HepG2 (cell line): ENCODE measurements at regions not wholly inside any gene's neighbourhood (a gene's known extent, or its start where the extent isn't known, plus 50 kb on each side); places are given as distances from the start of the nearest gene placed in this dataset.

Source experiments
- ATAC-seq: fragments of 200-7000 bp; cut with Tn5 transposase; 3 replicates; pipeline ENCODE4 v1.9.1; 2020; ENCODE audit warnings: mild to moderate bottlenecking, moderate library complexity
- BruUV-seq: library from RNA; stranded (reverse); fragments of 400-500 nt; replicated peaks from 2 replicates; lab custom pipeline; 2021; lab: Mats Ljungman, UMichigan
- CTCF ChIA-PET: fragments of 300-600 bp; formaldehyde crosslinking; extraction: SDS; loops from one replicate; lab custom pipeline; 2021; ENCODE audit warnings: low total read pairs, inconsistent platforms, low intra/inter-chr PET ratio; lab: Yijun Ruan, JAX
- POLR2A ChIA-PET: fragments of 350-600 bp; sonication (Branson Sonifier 250); formaldehyde crosslinking; loops from one replicate; lab custom pipeline; 2020; ENCODE audit warnings: antibody characterized with exemption, inconsistent platforms; lab: Yijun Ruan, JAX
- DNase-seq: peaks from one replicate; pipeline ENCODE4 v3.0.0-alpha.2; 2015; ENCODE audit warnings: low spot score
- FAIRE-seq: peaks from 3 replicates; lab custom pipeline; 2011; peaks lifted over from hg19 to GRCh38; lab: Jason Lieb, UNC
- H2AFZ ChIP-seq: one replicate; pipeline ENCODE4 v1.6.1; 2011; ENCODE audit warnings: low read length, inconsistent platforms
- H3K27ac ChIP-seq: fragments of 300-600 bp; 3 replicates; pipeline ENCODE4 v1.8.0; 2011; ENCODE audit warnings: mixed run types, mild to moderate bottlenecking, mixed read lengths, low read length, inconsistent platforms; ENCODE audit not compliant: insufficient read depth; ENCODE audit errors: extremely low read length
- H3K27me3 ChIP-seq, 2 experiments: fragments of 200-600 bp in 1 of 2; 2 replicates in 1 of 2; 3 replicates in 1 of 2; pipeline versions ENCODE4 v1.6.0 to v1.8.0; 2011; ENCODE audit warnings: low read length in 2 of 2, mild to moderate bottlenecking in 2 of 2, moderate library complexity in 2 of 2, inconsistent platforms in 1 of 2; ENCODE audit not compliant: insufficient read depth in 2 of 2, control insufficient read depth in 1 of 2
- H3K36me3 ChIP-seq, 2 experiments: fragments of 200-600 bp in 1 of 2; replicated peaks in 1 of 2; 2 replicates in 1 of 2; 3 replicates in 1 of 2; pipeline versions ENCODE4 v1.5.1 to v1.8.0; 2011; ENCODE audit warnings: low read length in 2 of 2, inconsistent platforms in 1 of 2; ENCODE audit not compliant: insufficient read depth in 2 of 2, control insufficient read depth in 1 of 2
- H3K4me1 ChIP-seq: 2 replicates; pipeline ENCODE4 v1.5.1; 2012; ENCODE audit warnings: low read length, inconsistent platforms; ENCODE audit not compliant: insufficient read depth
- H3K4me2 ChIP-seq: 2 replicates; pipeline ENCODE4 v1.6.0; 2011; ENCODE audit warnings: low read depth, low read length, inconsistent platforms
- H3K4me3 ChIP-seq, 3 experiments: fragments of 200-600 bp in 1 of 3; sonication (generic), shearing (Covaris generic) in 1 of 3; replicated peaks in 1 of 3; 2 replicates each; pipeline ENCODE4 v1.5.1; 2011 to 2016; ENCODE audit warnings: low read length in 3 of 3, inconsistent platforms in 2 of 3, low read depth in 2 of 3, mild to moderate bottlenecking in 2 of 3, control low read depth in 1 of 3, mixed read lengths in 1 of 3; ENCODE audit not compliant: insufficient read depth in 1 of 3
- H3K79me2 ChIP-seq: one replicate; pipeline ENCODE4 v1.6.1; 2011; ENCODE audit warnings: low read length, inconsistent platforms; ENCODE audit not compliant: insufficient read depth
- H3K9ac ChIP-seq: 2 replicates; pipeline ENCODE4 v1.6.0; 2011; ENCODE audit warnings: mild to moderate bottlenecking, low read depth, low read length, inconsistent platforms; ENCODE audit not compliant: insufficient read depth
- H3K9me3 ChIP-seq: 2 replicates; pipeline ENCODE4 v1.5.1; 2012; ENCODE audit warnings: mild to moderate bottlenecking, low read length
- H4K20me1 ChIP-seq: 2 replicates; pipeline ENCODE4 v1.6.0; 2011; ENCODE audit warnings: inconsistent platforms, mild to moderate bottlenecking, low read length, moderate library complexity; ENCODE audit not compliant: insufficient read depth
- ISL2 ChIP-seq: sonication (generic); formaldehyde crosslinking; IDR thresholded peaks from 2 replicates; pipeline ENCODE4 v1.5.0; 2020; ENCODE audit warnings: missing genetic modification reagents
- KDM2A ChIP-seq: sonication (generic); formaldehyde crosslinking; IDR thresholded peaks from 2 replicates; pipeline ENCODE4 v1.4.0; 2020; ENCODE audit warnings: low read depth, missing genetic modification reagents, borderline replicate concordance
- NFRKB ChIP-seq: fragments of 450-650 bp; IDR thresholded peaks from 2 replicates; pipeline ENCODE4 v1.6.1; 2017
- SIX4 ChIP-seq: sonication (generic); formaldehyde crosslinking; IDR thresholded peaks from 2 replicates; pipeline ENCODE4 v1.4.0; 2020; ENCODE audit warnings: missing genetic modification reagents
- SMAD1 ChIP-seq: sonication (generic); formaldehyde crosslinking; IDR thresholded peaks from 2 replicates; pipeline ENCODE4 v1.4.0; 2020; ENCODE audit warnings: missing genetic modification reagents, low read depth, mild to moderate bottlenecking, borderline replicate concordance
- ZBTB42 ChIP-seq: sonication (generic); formaldehyde crosslinking; IDR thresholded peaks from 2 replicates; pipeline ENCODE4 v1.5.0; 2020; ENCODE audit warnings: mild to moderate bottlenecking, missing genetic modification reagents
- ZMYM4 ChIP-seq: sonication (generic); formaldehyde crosslinking; IDR thresholded peaks from 2 replicates; pipeline ENCODE4 v1.8.1; 2023; ENCODE audit warnings: mild to moderate bottlenecking, missing genetic modification reagents
- ZNF367 ChIP-seq: sonication (generic); formaldehyde crosslinking; IDR thresholded peaks from 2 replicates; pipeline ENCODE4 v1.4.0; 2020; ENCODE audit warnings: missing genetic modification reagents, borderline replicate concordance
- ZNF503 ChIP-seq: sonication (generic); formaldehyde crosslinking; IDR thresholded peaks from 2 replicates; pipeline ENCODE4 v1.4.0; 2020; ENCODE audit warnings: missing genetic modification reagents
- ZNF512B ChIP-seq: sonication (generic); formaldehyde crosslinking; IDR thresholded peaks from 2 replicates; pipeline ENCODE4 v1.5.1; 2020; ENCODE audit warnings: missing genetic modification reagents, mild to moderate bottlenecking, borderline replicate concordance
- ZNF580 ChIP-seq: IDR thresholded peaks from 2 replicates; pipeline ENCODE4 v1.6.1; 2016; ENCODE audit warnings: low read depth, borderline replicate concordance
- ZNF605 ChIP-seq: sonication (generic); formaldehyde crosslinking; IDR thresholded peaks from 2 replicates; pipeline ENCODE4 v1.8.0; 2022; ENCODE audit warnings: mild to moderate bottlenecking, missing genetic modification reagents
- ZNF674 ChIP-seq: sonication (generic); formaldehyde crosslinking; IDR thresholded peaks from 2 replicates; pipeline ENCODE4 v1.5.0; 2020; ENCODE audit warnings: low read depth, mild to moderate bottlenecking, missing genetic modification reagents
- ZNF678 ChIP-seq: sonication (generic); formaldehyde crosslinking; IDR thresholded peaks from 2 replicates; pipeline ENCODE4 v1.4.0; 2020; ENCODE audit warnings: mild to moderate bottlenecking, missing genetic modification reagents
- ZNF850 ChIP-seq: sonication (generic); formaldehyde crosslinking; conservative IDR thresholded peaks from 2 replicates; pipeline ENCODE4 v1.9.0; 2021; ENCODE audit warnings: mild to moderate bottlenecking, missing genetic modification reagents
- WGBS: methylation state at CpG from one replicate; pipeline ENCODE4 v1.1.6; 2017; ENCODE audit warnings: low lambda C conversion rate; 5-methylcytosine and 5-hydroxymethylcytosine counted together
- in situ Hi-C: cut with HindIII; loops from 2 replicates; pipeline ENCODE4 v1.10.0; 2017; ENCODE audit warnings: low pct_unique_long_range_greater_than_20kb; ENCODE audit not compliant: extremely low pct_ligation_motif_present
- intact Hi-C: fragments of 100-400 bp; cut with micrococcal nuclease; formaldehyde crosslinking; loops from one replicate; pipeline ENCODE4 v1.10.0; 2022; ENCODE audit not compliant: unreplicated experiment

GRCh38 chr13:107329991-107330390 is 762.1 kb upstream of the ARGLU1 start:
- FAIRE-seq = no peak
- no peak overlapping the region for H3K4me2 ChIP-seq
- TF ChIP-seq ZNF850 (CRISPR knock-in tag) (no peak), SIX4 (CRISPR knock-in tag) (no peak), ZBTB42 (no peak), ZNF678 (CRISPR knock-in tag) (no peak), ZNF605 (no peak), SMAD1 (CRISPR knock-in tag) (no peak), ZMYM4 (no peak), KDM2A (no peak), ZNF674 (no peak)
- no TSS peak for BruUV-seq
- intact Hi-C loops = loop anchor here (5.0 kb wide), 1 partner anchor 177 kb away; no protein-coding TSS in a partner anchor
- no peaks in the 10 kb centered on the region for H3K4me1 ChIP-seq
- DNase-seq = no peak
- H3K9ac ChIP-seq = no peak overlapping the region
- no peak overlapping the region for H3K27ac ChIP-seq
- in situ Hi-C loops = no loop called here
- no peaks in the 10 kb centered on the region for H3K27me3 ChIP-seq
- no peaks in the 10 kb centered on the region for H3K79me2 ChIP-seq
- H4K20me1 ChIP-seq = no peaks in the 10 kb centered on the region
- no peaks in the 10 kb centered on the region for H3K36me3 ChIP-seq
- POLR2A ChIA-PET = no interaction called here
- no peak for ATAC-seq
- H3K4me3 ChIP-seq = no peak overlapping the region
- CTCF ChIA-PET = no interaction called here
- WGBS = 6% methylated on average over 5 of the region's 5 CpGs
- no peaks in the 10 kb centered on the region for H3K9me3 ChIP-seq
- no peak overlapping the region for H2AFZ ChIP-seq

- ChIA-PET CTCF (no interaction called here), POLR2A (no interaction called here)
- ATAC-seq (no peak), FAIRE-seq (no peak), DNase-seq (no peak)
- H2AFZ ChIP-seq = no peak overlapping the region
- no peaks in the 10 kb centered on the region for H3K9me3 ChIP-seq
- H3K4me1 ChIP-seq = no peaks in the 10 kb centered on the region
- no peak overlapping the region for H3K4me2 ChIP-seq
- no peaks in the 10 kb centered on the region for H3K79me2 ChIP-seq
- no peak overlapping the region for H3K4me3 ChIP-seq
- no TSS peak for BruUV-seq
- H3K27me3 ChIP-seq = no peaks in the 10 kb centered on the region
- H3K36me3 ChIP-seq = no peaks in the 10 kb centered on the region
- no peak overlapping the region for H3K9ac ChIP-seq
- intact Hi-C loops (no loop called here), in situ Hi-C loops (no loop called here)
- no peaks in the 10 kb centered on the region for H4K20me1 ChIP-seq
- WGBS = 22% methylated on average over 2 of the region's 2 CpGs
- no peak overlapping the region for H3K27ac ChIP-seq
- TF ChIP-seq ZNF580 (CRISPR knock-in tag) (no peak), ZNF503 (CRISPR knock-in tag) (no peak), NFRKB (no peak), ZNF512B (CRISPR knock-in tag) (no peak), ISL2 (CRISPR knock-in tag) (no peak), ZNF367 (no peak)
These were observed 756.7 kb upstream of the ARGLU1 start for GRCh38 chr13:107324416-107325204.
